NCI-H1417 treated with DMSO at 0.1 percent for 48 hours (cell line): ENCODE measurements at regions not wholly inside any gene's neighbourhood (a gene's known extent, or its start where the extent isn't known, plus 50 kb on each side); places are given as distances from the start of the nearest gene placed in this dataset.

ENCODE experiments used
- DNase-seq: peaks from one replicate; lab custom pipeline; 2025; lab: John Stamatoyannopoulos, UW

GRCh38 chr6:138609801-138610430, 110.6 kb upstream of the NHSL1 start:
- no peak for DNase-seq

GRCh38 chr6:138610816-138611215, 111.5 kb upstream of the NHSL1 start:
- DNase-seq, result no peak

GRCh38 chr6:138614151-138614550, 114.9 kb upstream of the NHSL1 start:
- no peak for DNase-seq

GRCh38 chr6:138618168-138618567, 118.9 kb upstream of the NHSL1 start:
- DNase-seq, result no peak

- no peak for DNase-seq
Measured at GRCh38 chr6:138620630-138621029, 121.3 kb upstream of the NHSL1 start.

GRCh38 chr6:138622967-138623366, 123.7 kb upstream of the NHSL1 start:
- no peak for DNase-seq

GRCh38 chr6:138631566-138631965, 132.3 kb upstream of the NHSL1 start:
- DNase-seq, result no peak

GRCh38 chr6:138637822-138638221, 135.7 kb upstream of the CCDC28A start:
- no peak for DNase-seq

GRCh38 chr6:138638604-138639003, 135.0 kb upstream of the CCDC28A start:
- no peak for DNase-seq

GRCh38 chr6:138640028-138640427, 133.5 kb upstream of the CCDC28A start:
- no peak for DNase-seq

- DNase-seq, result no peak
Measured at GRCh38 chr6:138643210-138643609, 130.4 kb upstream of the CCDC28A start.

- DNase-seq, result no peak
Measured at GRCh38 chr6:138645976-138646640, 127.5 kb upstream of the CCDC28A start.

- no peak for DNase-seq
Measured at GRCh38 chr6:138647006-138647405, 126.6 kb upstream of the CCDC28A start.

- DNase-seq, result no peak
Measured at GRCh38 chr6:138648127-138648526, 125.4 kb upstream of the CCDC28A start.

GRCh38 chr6:138651491-138651890, 122.1 kb upstream of the CCDC28A start:
- DNase-seq, result no peak

- no peak for DNase-seq
Measured at GRCh38 chr6:138652824-138653223, 120.7 kb upstream of the CCDC28A start.

- DNase-seq, result no peak
Measured at GRCh38 chr6:138653435-138653834, 120.1 kb upstream of the CCDC28A start.

GRCh38 chr6:138654715-138655634, 118.6 kb upstream of the CCDC28A start:
- no peak for DNase-seq

GRCh38 chr6:138655828-138656227, 117.7 kb upstream of the CCDC28A start:
- no peak for DNase-seq

GRCh38 chr6:138656364-138657064, 117.1 kb upstream of the CCDC28A start:
- DNase-seq, result no peak

- no peak for DNase-seq
Measured at GRCh38 chr6:138657065-138657425, 116.5 kb upstream of the CCDC28A start.

GRCh38 chr6:138659998-138660397, 113.6 kb upstream of the CCDC28A start:
- no peak for DNase-seq
